Astrocyte (in vitro differentiated cells and primary cell): ENCODE measurements at regions not wholly inside any gene's neighbourhood (a gene's known extent, or its start where the extent isn't known, plus 50 kb on each side); places are given as distances from the start of the nearest gene placed in this dataset.
"Not testable (repeated sequence)": the region's sequence is repeated elsewhere in the genome, so short reads cannot be mapped to it uniquely, and the experiment has no call there.

Source experiments
- DNase-seq: peaks from one replicate; pipeline ENCODE4 v3.0.0-alpha.2; 2010; ENCODE audit warnings: low read depth
- FAIRE-seq: peaks from 2 replicates; lab custom pipeline; 2011; peaks lifted over from hg19 to GRCh38; lab: Jason Lieb, UNC
- H2AFZ ChIP-seq: 2 replicates; pipeline ENCODE4 v1.6.0; 2012; ENCODE audit warnings: low read depth, low read length, inconsistent platforms
- H3K27ac ChIP-seq: 2 replicates; pipeline ENCODE4 v1.5.1; 2011; ENCODE audit warnings: low read depth, low read length, inconsistent platforms
- H3K27me3 ChIP-seq: 2 replicates; pipeline ENCODE4 v1.6.0; 2011; ENCODE audit warnings: low read length, inconsistent platforms; ENCODE audit not compliant: insufficient read depth
- H3K36me3 ChIP-seq: 2 replicates; pipeline ENCODE4 v1.5.1; 2011; ENCODE audit warnings: low read length, inconsistent platforms; ENCODE audit not compliant: insufficient read depth
- H3K4me1 ChIP-seq: 2 replicates; pipeline ENCODE4 v1.5.1; 2011; ENCODE audit warnings: low read length, inconsistent platforms; ENCODE audit not compliant: insufficient read depth
- H3K4me2 ChIP-seq: 2 replicates; pipeline ENCODE4 v1.6.0; 2012; ENCODE audit warnings: low read length, inconsistent platforms
- H3K4me3 ChIP-seq: 2 replicates; pipeline ENCODE4 v1.5.1; 2011; ENCODE audit warnings: low read depth, mild to moderate bottlenecking, low read length, inconsistent platforms; ENCODE audit not compliant: insufficient read depth
- H3K79me2 ChIP-seq: 2 replicates; pipeline ENCODE4 v1.6.0; 2012; ENCODE audit warnings: mild to moderate bottlenecking, low read length, inconsistent platforms; ENCODE audit not compliant: insufficient read depth
- H3K9ac ChIP-seq: 2 replicates; pipeline ENCODE4 v1.6.0; 2012; ENCODE audit warnings: mild to moderate bottlenecking, low read length, inconsistent platforms
- H3K9me3 ChIP-seq: 2 replicates; pipeline ENCODE4 v1.5.1; 2012; ENCODE audit warnings: low read depth, mild to moderate bottlenecking, low read length, inconsistent platforms; ENCODE audit not compliant: insufficient read depth
- H4K20me1 ChIP-seq: 2 replicates; pipeline ENCODE4 v1.6.0; 2012; ENCODE audit warnings: low read length, inconsistent platforms; ENCODE audit not compliant: insufficient read depth
- H3K27ac Mint-ChIP-seq: one replicate; pipeline ENCODE4 v1.8.0; 2021; ENCODE audit warnings: mild to moderate bottlenecking, mixed read lengths; ENCODE audit not compliant: unreplicated experiment
- H3K27me3 Mint-ChIP-seq: one replicate; pipeline ENCODE4 v1.8.0; 2021; ENCODE audit warnings: low read depth, mixed read lengths; ENCODE audit not compliant: unreplicated experiment
- H3K36me3 Mint-ChIP-seq: one replicate; pipeline ENCODE4 v1.8.0; 2021; ENCODE audit warnings: low read depth, mixed read lengths; ENCODE audit not compliant: unreplicated experiment
- H3K4me1 Mint-ChIP-seq: one replicate; pipeline ENCODE4 v1.8.0; 2021; ENCODE audit warnings: low read depth, mixed read lengths; ENCODE audit not compliant: unreplicated experiment
- H3K4me3 Mint-ChIP-seq: one replicate; pipeline ENCODE4 v1.8.0; 2021; ENCODE audit warnings: mild to moderate bottlenecking, moderate library complexity, mixed read lengths; ENCODE audit not compliant: unreplicated experiment
- H3K9me3 Mint-ChIP-seq: one replicate; pipeline ENCODE4 v1.8.0; 2021; ENCODE audit warnings: mild to moderate bottlenecking, mixed read lengths; ENCODE audit not compliant: unreplicated experiment
- CTCF ChIP-seq: IDR thresholded peaks from 2 replicates; pipeline ENCODE4 v1.5.1; 2011; ENCODE audit warnings: low read depth, mild to moderate bottlenecking, inconsistent platforms, low read length, moderate library complexity; ENCODE audit not compliant: insufficient read depth
- EZH2 ChIP-seq: IDR thresholded peaks from 2 replicates; pipeline ENCODE4 v1.6.1; 2012; ENCODE audit warnings: mild to moderate bottlenecking, low read length, inconsistent platforms; ENCODE audit not compliant: insufficient read depth

DNA sequence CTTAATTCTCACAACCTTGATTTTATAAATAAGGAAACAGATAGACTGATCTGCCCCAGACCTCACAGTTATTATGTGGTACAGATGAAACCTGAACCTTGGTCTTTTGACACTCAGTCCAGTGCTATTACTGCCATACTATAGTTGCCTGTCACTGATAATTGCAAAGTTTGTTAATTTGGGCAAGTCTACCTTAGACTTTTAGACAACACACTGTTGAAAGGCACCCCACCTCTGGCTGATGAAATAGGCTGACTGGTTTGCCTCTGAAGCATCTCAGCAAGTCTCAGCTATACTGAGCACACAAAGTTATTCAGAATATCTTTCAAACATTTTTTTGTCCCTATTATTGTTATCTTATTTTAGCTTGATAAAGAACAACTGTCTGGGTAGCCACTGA lies 53.1 kb upstream of the MAP4 start:
- Histone ChIP-seq H3K4me1 (peaks cover 16% of the 10 kb centered on the region), H3K9ac (no peak overlapping the region), H2AFZ (no peak overlapping the region), H3K4me3 (no peak overlapping the region), H3K27me3 (no peaks in the 10 kb centered on the region), H3K36me3 (no peaks in the 10 kb centered on the region), H3K9me3 (no peaks in the 10 kb centered on the region), H3K4me2 (no peak overlapping the region), H4K20me1 (peaks cover 92% of the 10 kb centered on the region), H3K79me2 (peaks cover 100% of the 10 kb centered on the region), H3K27ac (no peak overlapping the region)
- Mint-ChIP-seq H3K27ac (peak overlapping the region; percentile 49), H3K4me1 (peaks cover 29% of the 10 kb centered on the region), H3K9me3 (no peaks in the 10 kb centered on the region), H3K4me3 (no peak overlapping the region), H3K36me3 (peaks cover 4% of the 10 kb centered on the region), H3K27me3 (no peaks in the 10 kb centered on the region)
- FAIRE-seq = no peak
- no peak for DNase-seq
- no peak for TF ChIP-seq EZH2
- no peak for TF ChIP-seq CTCF

DNA sequence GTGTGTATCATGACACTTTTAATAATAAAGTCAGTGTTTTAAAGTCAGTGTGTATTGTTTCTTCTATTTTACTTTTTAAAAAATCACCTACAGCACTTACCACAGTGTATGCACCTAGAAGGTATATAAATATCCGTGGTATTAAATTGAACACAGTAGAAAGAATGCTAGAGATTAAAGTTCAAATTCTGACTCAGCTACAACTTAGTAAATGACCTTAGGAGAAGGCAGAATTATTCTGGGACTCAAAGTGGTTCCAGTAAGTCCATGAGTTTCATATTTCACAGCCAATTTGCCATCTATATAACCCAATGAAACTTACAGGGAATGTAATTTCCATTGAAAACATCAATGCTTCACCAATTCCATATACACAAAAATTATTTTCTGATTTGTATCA lies 52.7 kb upstream of the MAP4 start:
- Mint-ChIP-seq H3K4me1 (peaks cover 33% of the 10 kb centered on the region), H3K36me3 (peaks cover 4% of the 10 kb centered on the region), H3K9me3 (no peaks in the 10 kb centered on the region), H3K27ac (peak overlapping the region; percentile 49), H3K27me3 (no peaks in the 10 kb centered on the region), H3K4me3 (no peak overlapping the region)
- Histone ChIP-seq H3K79me2 (peaks cover 100% of the 10 kb centered on the region), H3K27ac (no peak overlapping the region), H3K36me3 (no peaks in the 10 kb centered on the region), H2AFZ (no peak overlapping the region), H3K4me2 (no peak overlapping the region), H4K20me1 (peaks cover 96% of the 10 kb centered on the region), H3K4me1 (peaks cover 21% of the 10 kb centered on the region), H3K27me3 (no peaks in the 10 kb centered on the region), H3K4me3 (no peak overlapping the region), H3K9me3 (no peaks in the 10 kb centered on the region), H3K9ac (no peak overlapping the region)
- no peak for TF ChIP-seq CTCF
- TF ChIP-seq EZH2 = no peak
- FAIRE-seq = no peak
- no peak for DNase-seq

GRCh38 chr3:48068320-48068719 lies 52.1 kb upstream of the MAP4 start:
- not testable (repeated sequence) for H3K27ac Mint-ChIP-seq, H3K9me3 ChIP-seq, H3K36me3 ChIP-seq, H3K36me3 Mint-ChIP-seq, H3K27ac ChIP-seq, H3K27me3 Mint-ChIP-seq, H2AFZ ChIP-seq, H3K4me2 ChIP-seq, FAIRE-seq, H3K9me3 Mint-ChIP-seq, DNase-seq, H3K9ac ChIP-seq, H3K4me3 ChIP-seq, H3K4me3 Mint-ChIP-seq, H3K27me3 ChIP-seq
- Histone ChIP-seq H3K79me2 (peaks cover 100% of the 10 kb centered on the region), H4K20me1 (peaks cover 96% of the 10 kb centered on the region), H3K4me1 (peaks cover 22% of the 10 kb centered on the region)
- peaks cover 39% of the 10 kb centered on the region for H3K4me1 Mint-ChIP-seq
